Neuronal stem cell (in vitro differentiated cells): ENCODE measurements at regions not wholly inside any gene's neighbourhood (a gene's known extent, or its start where the extent isn't known, plus 50 kb on each side); places are given as distances from the start of the nearest gene placed in this dataset.

Experiments
- DNase-seq: peaks from one replicate; pipeline ENCODE4 v3.0.0-alpha.2; 2013; ENCODE audit warnings: low spot score
- H2AFZ ChIP-seq: one replicate; pipeline ENCODE4 v1.6.1; 2013; ENCODE audit warnings: mild to moderate bottlenecking, low read length, inconsistent platforms
- H2AK5ac ChIP-seq: 2 replicates; pipeline ENCODE4 v1.6.1; 2013; ENCODE audit warnings: low read depth, mild to moderate bottlenecking, inconsistent platforms, low read length, moderate library complexity, mixed read lengths
- H2BK120ac ChIP-seq: 2 replicates; pipeline ENCODE4 v1.6.1; 2013; ENCODE audit warnings: low read depth, mild to moderate bottlenecking, inconsistent platforms, low read length, moderate library complexity, mixed read lengths
- H2BK12ac ChIP-seq: one replicate; pipeline ENCODE4 v1.6.1; 2013; ENCODE audit warnings: low read length, inconsistent platforms
- H2BK15ac ChIP-seq: 2 replicates; pipeline ENCODE4 v1.6.1; 2013; ENCODE audit warnings: mild to moderate bottlenecking, low read length, inconsistent platforms, mixed read lengths
- H2BK5ac ChIP-seq: one replicate; pipeline ENCODE4 v1.6.1; 2013; ENCODE audit warnings: inconsistent platforms, mild to moderate bottlenecking, low read length, moderate library complexity
- H3K14ac ChIP-seq: one replicate; pipeline ENCODE4 v1.6.1; 2013; ENCODE audit warnings: low read length, inconsistent platforms
- H3K18ac ChIP-seq: 2 replicates; pipeline ENCODE4 v1.6.1; 2013; ENCODE audit warnings: low read length, inconsistent platforms
- H3K23ac ChIP-seq: 2 replicates; pipeline ENCODE4 v1.6.1; 2013; ENCODE audit warnings: low read depth, mild to moderate bottlenecking, mixed read lengths, low read length, inconsistent platforms; ENCODE audit not compliant: poor library complexity
- H3K27ac ChIP-seq: replicated peaks from 3 replicates; pipeline ENCODE4 v1.5.1; 2013; ENCODE audit warnings: low read length, inconsistent platforms
- H3K27me3 ChIP-seq, 3 experiments: 2 replicates each; pipeline ENCODE4 v1.6.1; 2013; ENCODE audit warnings: low read length in 3 of 3, mild to moderate bottlenecking in 2 of 3, inconsistent platforms in 1 of 3, low read depth in 1 of 3, mixed read lengths in 1 of 3, moderate library complexity in 1 of 3; ENCODE audit not compliant: control insufficient read depth in 3 of 3, insufficient read depth in 3 of 3
- H3K36me3 ChIP-seq, 2 donors: replicated peaks in 1 of 2; 2 replicates each; pipeline ENCODE4 v1.6.1; 2013; ENCODE audit warnings: low read length in 2 of 2; ENCODE audit not compliant: control insufficient read depth in 2 of 2, insufficient read depth in 2 of 2
- H3K4ac ChIP-seq: 2 replicates; pipeline ENCODE4 v1.6.1; 2013; ENCODE audit warnings: inconsistent platforms, mild to moderate bottlenecking, low read length, moderate library complexity
- H3K4me1 ChIP-seq, 2 donors: 1 replicate in 1 of 2; 2 replicates in 1 of 2; pipeline ENCODE4 v1.6.1; 2013; ENCODE audit warnings: low read length in 2 of 2, low read depth in 1 of 2; ENCODE audit not compliant: control insufficient read depth in 2 of 2, insufficient read depth in 1 of 2
- H3K4me2 ChIP-seq: one replicate; pipeline ENCODE4 v1.6.1; 2013; ENCODE audit warnings: mild to moderate bottlenecking, low read length, inconsistent platforms; ENCODE audit not compliant: insufficient read depth, poor library complexity, severe bottlenecking
- H3K4me3 ChIP-seq, 2 donors: 2 replicates each; pipeline ENCODE4 v1.5.1; 2013; ENCODE audit warnings: low read length in 2 of 2, mild to moderate bottlenecking in 2 of 2, inconsistent platforms in 1 of 2, moderate library complexity in 1 of 2
- H3K79me1 ChIP-seq: one replicate; pipeline ENCODE4 v1.6.1; 2013; ENCODE audit warnings: low read depth, mild to moderate bottlenecking, inconsistent platforms, low read length, moderate library complexity
- H3K9ac ChIP-seq: one replicate; pipeline ENCODE4 v1.6.1; 2013; ENCODE audit warnings: mild to moderate bottlenecking, low read depth, low read length, inconsistent platforms; ENCODE audit not compliant: poor library complexity
- H3K9me3 ChIP-seq, 2 donors: replicated peaks in 1 of 2; 2 replicates each; pipeline versions ENCODE3 to v1.6.1; 2013; ENCODE audit warnings: low read length in 2 of 2, mild to moderate bottlenecking in 2 of 2, inconsistent platforms in 1 of 2, low read depth in 1 of 2, mixed read lengths in 1 of 2, moderate library complexity in 1 of 2; ENCODE audit not compliant: control insufficient read depth in 2 of 2, insufficient read depth in 1 of 2
- H4K8ac ChIP-seq: one replicate; pipeline ENCODE4 v1.6.1; 2013; ENCODE audit warnings: low read depth, mild to moderate bottlenecking, inconsistent platforms, low read length, moderate library complexity
- H4K91ac ChIP-seq: one replicate; pipeline ENCODE4 v1.6.1; 2013; ENCODE audit warnings: low read length, low read depth, mild to moderate bottlenecking, inconsistent platforms; ENCODE audit not compliant: poor library complexity
- WGBS, 2 donors: extraction: QIAGEN DNeasy Blood & Tissue Kit; methylation state at CpG; one replicate each; pipeline ENCODE4 v1.1.7; 2013; ENCODE audit warnings: missing lambda C conversion rate in 2 of 2, mixed read lengths in 1 of 2; ENCODE audit not compliant: insufficient read length in 2 of 2, insufficient replicate concordance in 1 of 2; ENCODE audit errors: extremely low coverage in 2 of 2; 5-methylcytosine and 5-hydroxymethylcytosine counted together

- no peak overlapping the region for H2BK12ac ChIP-seq
- no peak overlapping the region for H3K18ac ChIP-seq
- no peak overlapping the region for H3K4me3 ChIP-seq
- H3K27me3 ChIP-seq = no peaks in the 10 kb centered on the region
- no peak overlapping the region for H3K14ac ChIP-seq
- H3K36me3 ChIP-seq = no peaks in the 10 kb centered on the region
- no peak overlapping the region for H3K4ac ChIP-seq
- H2BK15ac ChIP-seq = no peak overlapping the region
- H3K23ac ChIP-seq = no peak overlapping the region
- H2AFZ ChIP-seq = no peak overlapping the region
- H3K9ac ChIP-seq = no peak overlapping the region
- DNase-seq = no peak
- H4K8ac ChIP-seq = no peak overlapping the region
- no peak overlapping the region for H4K91ac ChIP-seq
- H2BK120ac ChIP-seq = no peak overlapping the region
- no peaks in the 10 kb centered on the region for H3K9me3 ChIP-seq
- H3K27ac ChIP-seq = no peak overlapping the region
- H3K4me2 ChIP-seq = no peak overlapping the region
- peaks cover 0 to 4% of the 10 kb centered on the region in 2 donors for H3K4me1 ChIP-seq
- no peak overlapping the region for H2AK5ac ChIP-seq
- H3K79me1 ChIP-seq = no peaks in the 10 kb centered on the region
- WGBS, 2 donors = no CpG with 5 or more reads among the region's 3 CpGs
- no peak overlapping the region for H2BK5ac ChIP-seq
Observed at GRCh38 chr9:108603141-108603540, 252.6 kb downstream of the ACTL7B start.

GRCh38 chr9:108600896-108601295, 254.9 kb downstream of the ACTL7B start:
- no CpG with 5 or more reads among the region's 4 CpGs for WGBS, 2 donors
- no peak overlapping the region for H3K18ac ChIP-seq
- no peak overlapping the region for H2BK120ac ChIP-seq
- H3K9ac ChIP-seq = no peak overlapping the region
- H2AK5ac ChIP-seq = no peak overlapping the region
- H2BK12ac ChIP-seq = no peak overlapping the region
- no peak overlapping the region for H3K4me2 ChIP-seq
- no peak overlapping the region for H2AFZ ChIP-seq
- H3K4me1 ChIP-seq = peaks cover 0 to 4% of the 10 kb centered on the region in 2 donors
- no peak overlapping the region for H3K14ac ChIP-seq
- H3K27ac ChIP-seq = no peak overlapping the region
- H3K27me3 ChIP-seq = no peaks in the 10 kb centered on the region
- no peak overlapping the region for H4K8ac ChIP-seq
- H3K79me1 ChIP-seq = no peaks in the 10 kb centered on the region
- H3K23ac ChIP-seq = no peak overlapping the region
- H3K4me3 ChIP-seq = no peak overlapping the region
- H2BK5ac ChIP-seq = no peak overlapping the region
- no peaks in the 10 kb centered on the region for H3K9me3 ChIP-seq
- no peak for DNase-seq
- H3K4ac ChIP-seq = no peak overlapping the region
- H4K91ac ChIP-seq = no peak overlapping the region
- no peak overlapping the region for H2BK15ac ChIP-seq
- H3K36me3 ChIP-seq = no peaks in the 10 kb centered on the region

- no peak overlapping the region for H2AFZ ChIP-seq
- H4K8ac ChIP-seq = no peak overlapping the region
- no peak overlapping the region for H4K91ac ChIP-seq
- no peak overlapping the region for H2BK15ac ChIP-seq
- H3K18ac ChIP-seq = no peak overlapping the region
- H2BK5ac ChIP-seq = no peak overlapping the region
- no peak for DNase-seq
- no peaks in the 10 kb centered on the region for H3K9me3 ChIP-seq
- H3K23ac ChIP-seq = no peak overlapping the region
- no peak overlapping the region for H3K4ac ChIP-seq
- H2BK12ac ChIP-seq = no peak overlapping the region
- no peak overlapping the region for H3K27ac ChIP-seq
- no peaks in the 10 kb centered on the region for H3K36me3 ChIP-seq
- no peak overlapping the region for H2AK5ac ChIP-seq
- no peaks in the 10 kb centered on the region for H3K79me1 ChIP-seq
- WGBS, 2 donors = no CpG with 5 or more reads among the region's 1 CpG
- no peak overlapping the region for H3K14ac ChIP-seq
- H2BK120ac ChIP-seq = no peak overlapping the region
- H3K9ac ChIP-seq = no peak overlapping the region
- no peak overlapping the region for H3K4me2 ChIP-seq
- no peaks in the 10 kb centered on the region for H3K27me3 ChIP-seq
- peaks cover 0 to 4% of the 10 kb centered on the region in 2 donors for H3K4me1 ChIP-seq
- no peak overlapping the region for H3K4me3 ChIP-seq
Observed at GRCh38 chr9:108599571-108599970, 256.2 kb downstream of the ACTL7B start.

- Histone ChIP-seq H2AK5ac (no peak overlapping the region), H2BK120ac (no peak overlapping the region), H3K4me1 (no peaks in the 10 kb centered on the region), H2AFZ (no peak overlapping the region), H3K79me1 (no peaks in the 10 kb centered on the region), H4K8ac (no peak overlapping the region), H3K4me3 (no peak overlapping the region), H3K14ac (no peak overlapping the region), H2BK15ac (no peak overlapping the region), H4K91ac (no peak overlapping the region), H3K36me3 (no peaks in the 10 kb centered on the region), H3K4ac (no peak overlapping the region), H3K4me2 (no peak overlapping the region), H2BK5ac (no peak overlapping the region), H3K18ac (no peak overlapping the region), H3K9me3 (no peaks in the 10 kb centered on the region), H2BK12ac (no peak overlapping the region), H3K27me3 (no peaks in the 10 kb centered on the region), H3K23ac (no peak overlapping the region), H3K27ac (no peak overlapping the region), H3K9ac (no peak overlapping the region)
- no peak for DNase-seq
- WGBS, 2 donors = no CpG with 5 or more reads among the region's 1 CpG
Observed at GRCh38 chr9:108591121-108591520, 264.7 kb downstream of the ACTL7B start.
